Stomach (tissue), 8 donors: ENCODE measurements at regions not wholly inside any gene's neighbourhood (a gene's known extent, or its start where the extent isn't known, plus 50 kb on each side); places are given as distances from the start of the nearest gene placed in this dataset.

Experiments
- DNase-seq, 2 donors: peaks; one replicate each; pipeline versions ENCODE4 v3.0.0 to v3.0.0-alpha.2; 2013 to 2019
- H3K27ac ChIP-seq, 5 donors: fragments of 200-600 bp in 4 of 5; sonication (generic) in 4 of 5; one replicate each; pipeline ENCODE4 v1.5.1; 2013 to 2019; ENCODE audit warnings: mild to moderate bottlenecking in 1 of 5, moderate library complexity in 1 of 5
- H3K27me3 ChIP-seq, 3 donors: fragments of 200-600 bp; sonication (generic); one replicate each; pipeline ENCODE4 v1.5.1; 2017 to 2019; ENCODE audit warnings: mixed run types in 1 of 3
- H3K36me3 ChIP-seq, 4 donors: fragments of 200-600 bp; sonication (generic); 1 replicate in 3 of 4; 2 replicates in 1 of 4; pipeline ENCODE4 v1.5.1; 2016 to 2019
- H3K4me1 ChIP-seq, 4 donors: fragments of 200-600 bp; sonication (generic); one replicate each; pipeline ENCODE4 v1.5.1; 2016 to 2019
- H3K4me3 ChIP-seq, 4 donors: fragments of 200-600 bp; sonication (generic) in 3 of 4; one replicate each; pipeline ENCODE4 v1.5.1; 2016 to 2019; ENCODE audit warnings: mild to moderate bottlenecking in 1 of 4
- H3K9me3 ChIP-seq, 4 donors: fragments of 200-600 bp; sonication (generic); one replicate each; pipeline ENCODE4 v1.5.1; 2016 to 2019
- CTCF ChIP-seq, 7 experiments: fragments of 450-650 bp in 4 of 7; fragments of 200-600 bp in 3 of 7; sonication (generic) in 3 of 7; IDR thresholded peaks; one replicate each; pipeline ENCODE4 v1.5.1; 2016 to 2019; ENCODE audit warnings: antibody characterized with exemption in 7 of 7, control low read depth in 2 of 7, mild to moderate bottlenecking in 1 of 7
- EP300 ChIP-seq: sonication (generic); formaldehyde crosslinking; IDR thresholded peaks from one replicate; pipeline ENCODE4 v1.6.1; 2017; ENCODE audit warnings: antibody characterized with exemption
- POLR2A ChIP-seq, 4 donors: fragments of 450-650 bp; IDR thresholded peaks; one replicate each; pipeline ENCODE4 v1.6.1; 2016; ENCODE audit warnings: antibody characterized with exemption in 4 of 4, control low read depth in 2 of 4, mild to moderate bottlenecking in 1 of 4, moderate library complexity in 1 of 4
- POLR2AphosphoS5 ChIP-seq, 3 donors: sonication (generic); formaldehyde crosslinking; IDR thresholded peaks; one replicate each; pipeline ENCODE4 v1.6.1; 2016; ENCODE audit warnings: antibody characterized with exemption in 3 of 3
- WGBS, 5 donors: extraction: QIAGEN DNeasy Blood & Tissue Kit in 3 of 5; methylation state at CpG; one replicate each; pipeline versions ENCODE4 v1.1.5 to v1.1.7; 2013 to 2018; 5-methylcytosine and 5-hydroxymethylcytosine counted together
- intact Hi-C: fragments of 100-400 bp; cut with DNase I; formaldehyde crosslinking; loops from one replicate; pipeline ENCODE4 v1.15.1; 2023; ENCODE audit warnings: low total_unique reads
- donor health status: healthy with polysubstance abuse.
- donor health status: Bipolar disorder and iron deficiency.
- donor health status: healthy.

GRCh38 chr2:119085613-119086012, 72.9 kb downstream of the C1QL2 start:
- H3K36me3 ChIP-seq = no peaks in the 10 kb centered on the region
- WGBS, 5 donors = 19 to 29% (median 24%) methylated on average over 6 of the region's 6 CpGs
- DNase-seq = peak in 1 of 2 donors; percentile 3
- peaks cover 0 to 4% (median 0%) of the 10 kb centered on the region in 3 donors for H3K27me3 ChIP-seq
- intact Hi-C loops = no loop called here
- TF ChIP-seq POLR2AphosphoS5 (IDR thresholded peaks at IDR 0.05) (no peak), POLR2A (IDR thresholded peaks at IDR 0.05) (no peak), CTCF (IDR thresholded peaks at IDR 0.05) (no peak), EP300 (no peak)
- H3K4me3 ChIP-seq = no peak overlapping the region
- H3K27ac ChIP-seq = no peak overlapping the region
- H3K4me1 ChIP-seq = peaks cover 0 to 7% (median 0%) of the 10 kb centered on the region in 4 donors
- H3K9me3 ChIP-seq = peaks cover 0 to 6% (median 0%) of the 10 kb centered on the region in 4 donors

DNA sequence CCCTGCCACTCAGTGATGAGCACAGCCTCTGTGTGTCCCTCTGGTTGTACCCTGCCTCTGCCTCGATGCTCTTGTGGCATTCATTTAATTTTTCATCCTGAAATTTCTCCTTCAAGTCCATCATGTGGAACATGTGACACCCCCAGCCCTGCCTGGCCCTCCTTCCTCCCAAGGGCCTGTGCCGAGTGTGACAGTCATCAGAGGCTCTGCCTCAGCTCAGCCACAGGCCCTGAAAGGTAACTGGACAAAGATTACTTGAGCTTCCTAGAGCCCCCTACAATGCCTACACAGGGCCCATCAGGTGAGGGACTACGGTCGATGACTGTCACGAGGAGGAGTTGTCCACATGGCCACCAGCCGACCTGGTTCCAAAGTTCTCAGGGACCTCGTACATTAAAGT, 75.1 kb downstream of the C1QL2 start:
- Histone ChIP-seq H3K27ac (no peak overlapping the region), H3K27me3 (no peaks in the 10 kb centered on the region), H3K4me3 (no peak overlapping the region), H3K4me1 (peaks cover 0 to 7% (median 0%) of the 10 kb centered on the region in 4 donors), H3K9me3 (peaks cover 0 to 6% (median 0%) of the 10 kb centered on the region in 4 donors), H3K36me3 (no peaks in the 10 kb centered on the region)
- 86 to 94% (median 88%) methylated on average over 7 of the region's 7 CpGs for WGBS, 5 donors
- TF ChIP-seq POLR2AphosphoS5 (IDR thresholded peaks at IDR 0.05) (no peak), CTCF (IDR thresholded peaks at IDR 0.05) (no peak), POLR2A (IDR thresholded peaks at IDR 0.05) (no peak), EP300 (no peak)
- no peak for DNase-seq
- intact Hi-C loops = no loop called here

GRCh38 chr2:119082821-119083400, 75.6 kb downstream of the C1QL2 start:
- DNase-seq = no peak
- H3K27ac ChIP-seq = no peak overlapping the region
- H3K9me3 ChIP-seq = peaks cover 0 to 6% (median 0%) of the 10 kb centered on the region in 4 donors
- no peaks in the 10 kb centered on the region for H3K36me3 ChIP-seq
- TF ChIP-seq POLR2A (IDR thresholded peaks at IDR 0.05) (no peak), POLR2AphosphoS5 (IDR thresholded peaks at IDR 0.05) (no peak), EP300 (no peak), CTCF (IDR thresholded peaks at IDR 0.05) (no peak)
- intact Hi-C loops = no loop called here
- peaks cover 0 to 7% (median 0%) of the 10 kb centered on the region in 4 donors for H3K4me1 ChIP-seq
- no peak overlapping the region for H3K4me3 ChIP-seq
- H3K27me3 ChIP-seq = no peaks in the 10 kb centered on the region
- 76 to 82% (median 80%) methylated on average over 10 of the region's 10 CpGs for WGBS, 5 donors

- DNase-seq = no peak
- Histone ChIP-seq H3K9me3 (peaks cover 0 to 6% (median 0%) of the 10 kb centered on the region in 4 donors), H3K27me3 (peaks cover 0 to 25% (median 0%) of the 10 kb centered on the region in 3 donors), H3K4me1 (no peaks in the 10 kb centered on the region), H3K4me3 (no peak overlapping the region), H3K36me3 (no peaks in the 10 kb centered on the region), H3K27ac (no peak overlapping the region)
- intact Hi-C loops = no loop called here
- WGBS, 5 donors = 73 to 82% (median 78%) methylated on average over 3 of the region's 3 CpGs
- no peak for TF ChIP-seq POLR2AphosphoS5 (IDR thresholded peaks at IDR 0.05)
Observed at GRCh38 chr2:119078796-119079195, 79.8 kb downstream of the C1QL2 start.

DNA sequence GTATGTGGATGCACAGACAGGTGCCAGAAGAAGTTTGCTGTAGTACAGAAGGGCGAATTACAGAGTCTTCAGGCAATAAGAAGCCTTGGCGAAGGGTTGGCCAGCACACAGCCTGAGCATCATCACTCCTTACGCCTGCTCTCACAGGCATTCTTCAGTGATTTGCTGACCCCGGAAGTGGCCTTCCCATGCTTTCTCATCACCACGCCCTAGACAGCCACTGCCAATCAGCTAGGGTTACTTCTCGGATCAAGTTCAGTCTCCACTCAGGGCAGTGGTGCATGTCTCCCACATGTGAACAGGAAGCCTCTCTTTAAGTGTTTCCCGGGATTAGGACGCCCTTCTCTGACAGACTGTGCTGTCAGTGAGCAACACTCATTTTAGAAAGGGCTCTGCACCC, 81.8 kb downstream of the C1QL2 start:
- DNase-seq = no peak
- Histone ChIP-seq H3K4me3 (no peak overlapping the region), H3K4me1 (no peaks in the 10 kb centered on the region), H3K27me3 (peaks cover 0 to 38% (median 0%) of the 10 kb centered on the region in 3 donors), H3K9me3 (peaks cover 0 to 6% (median 0%) of the 10 kb centered on the region in 4 donors), H3K36me3 (no peaks in the 10 kb centered on the region), H3K27ac (no peak overlapping the region)
- WGBS, 5 donors = 73 to 78% (median 75%) methylated on average over 8 of the region's 8 CpGs
- TF ChIP-seq POLR2AphosphoS5 (IDR thresholded peaks at IDR 0.05) = no peak
- TF ChIP-seq CTCF (IDR thresholded peaks at IDR 0.05) = no peak
- no peak for TF ChIP-seq POLR2A (IDR thresholded peaks at IDR 0.05)
- TF ChIP-seq EP300 = no peak
- intact Hi-C loops = no loop called here
